Thyroid gland (tissue), 4 donors: ENCODE measurements at regions not wholly inside any gene's neighbourhood (a gene's known extent, or its start where the extent isn't known, plus 50 kb on each side); places are given as distances from the start of the nearest gene placed in this dataset.

ENCODE experiments used
- DNase-seq, 2 donors: peaks; one replicate each; pipeline ENCODE4 v3.0.0-alpha.2; 2019
- H3K27ac ChIP-seq, 3 donors: fragments of 200-600 bp; sonication (generic); 1 replicate in 2 of 3; 2 replicates in 1 of 3; pipeline ENCODE4 v1.5.1; 2016 to 2019; ENCODE audit warnings: mild to moderate bottlenecking in 1 of 3, moderate library complexity in 1 of 3
- H3K27me3 ChIP-seq: fragments of 200-600 bp; sonication (generic); one replicate; pipeline ENCODE4 v1.5.1; 2019
- H3K36me3 ChIP-seq, 2 donors: fragments of 200-600 bp; sonication (generic); one replicate each; pipeline ENCODE4 v1.5.1; 2016 to 2019
- H3K4me1 ChIP-seq, 2 donors: fragments of 200-600 bp; sonication (generic); one replicate each; pipeline ENCODE4 v1.5.1; 2017 to 2019
- H3K4me3 ChIP-seq, 3 donors: fragments of 200-600 bp; sonication (generic); replicated peaks in 1 of 3; 1 replicate in 2 of 3; 2 replicates in 1 of 3; pipeline ENCODE4 v1.5.1; 2016; ENCODE audit warnings: mild to moderate bottlenecking in 1 of 3
- H3K9me3 ChIP-seq: fragments of 200-600 bp; sonication (generic); one replicate; pipeline ENCODE4 v1.5.1; 2017
- CTCF ChIP-seq, 6 experiments: fragments of 200-600 bp in 3 of 6; fragments of 450-650 bp in 3 of 6; sonication (generic) in 3 of 6; IDR thresholded peaks; one replicate each; pipeline ENCODE4 v1.5.1; 2016 to 2019; ENCODE audit warnings: antibody characterized with exemption in 6 of 6, mild to moderate bottlenecking in 2 of 6, inconsistent platforms in 1 of 6, moderate library complexity in 1 of 6
- POLR2A ChIP-seq, 2 donors: fragments of 450-650 bp; IDR thresholded peaks; one replicate each; pipeline ENCODE4 v1.6.1; 2017; ENCODE audit warnings: antibody characterized with exemption in 2 of 2, mild to moderate bottlenecking in 2 of 2, moderate library complexity in 1 of 2
- WGBS, 2 donors: methylation state at CpG; one replicate each; pipeline ENCODE4 v1.1.5; 2017; 5-methylcytosine and 5-hydroxymethylcytosine counted together
- intact Hi-C: fragments of 100-400 bp; cut with DNase I; formaldehyde crosslinking; loops from one replicate; pipeline ENCODE4 v1.15.1; 2023

- intact Hi-C loops, result no loop called here
- Histone ChIP-seq H3K4me1 (no peaks in the 10 kb centered on the region), H3K27ac (no peak overlapping the region), H3K27me3 (no peaks in the 10 kb centered on the region), H3K36me3 (no peaks in the 10 kb centered on the region), H3K4me3 (no peak overlapping the region), H3K9me3 (no peaks in the 10 kb centered on the region)
- WGBS, 2 donors, result 89 to 93% methylated on average over 4 of the region's 4 CpGs
- no peak for TF ChIP-seq POLR2A (IDR thresholded peaks at IDR 0.05)
- TF ChIP-seq CTCF (IDR thresholded peaks at IDR 0.05), result no peak
- no peak for DNase-seq
These were observed 363.7 kb upstream of the CHAC2 start for GRCh38 chr2:53403792-53404413.

GRCh38 chr2:53397085-53397484 is 370.5 kb upstream of the CHAC2 start:
- H3K9me3 ChIP-seq, result no peaks in the 10 kb centered on the region
- no peak overlapping the region for H3K4me3 ChIP-seq
- no peaks in the 10 kb centered on the region for H3K4me1 ChIP-seq
- no peaks in the 10 kb centered on the region for H3K27me3 ChIP-seq
- intact Hi-C loops, result no loop called here
- H3K36me3 ChIP-seq, result no peaks in the 10 kb centered on the region
- DNase-seq, result no peak
- TF ChIP-seq POLR2A (IDR thresholded peaks at IDR 0.05) (no peak), CTCF (IDR thresholded peaks at IDR 0.05) (no peak)
- H3K27ac ChIP-seq, result no peak overlapping the region

GRCh38 chr2:53381271-53381670 is 386.3 kb upstream of the CHAC2 start:
- TF ChIP-seq POLR2A (IDR thresholded peaks at IDR 0.05) (no peak), CTCF (IDR thresholded peaks at IDR 0.05) (no peak)
- no peaks in the 10 kb centered on the region for H3K27me3 ChIP-seq
- H3K27ac ChIP-seq, result no peak overlapping the region
- no peaks in the 10 kb centered on the region for H3K36me3 ChIP-seq
- no peak for DNase-seq
- intact Hi-C loops, result no loop called here
- no peaks in the 10 kb centered on the region for H3K9me3 ChIP-seq
- H3K4me1 ChIP-seq, result no peaks in the 10 kb centered on the region
- H3K4me3 ChIP-seq, result no peak overlapping the region

GRCh38 chr2:53379547-53379946 is 388.1 kb upstream of the CHAC2 start:
- intact Hi-C loops, result no loop called here
- no peaks in the 10 kb centered on the region for H3K27me3 ChIP-seq
- no peaks in the 10 kb centered on the region for H3K36me3 ChIP-seq
- no peak overlapping the region for H3K27ac ChIP-seq
- no peaks in the 10 kb centered on the region for H3K9me3 ChIP-seq
- TF ChIP-seq CTCF (IDR thresholded peaks at IDR 0.05) (no peak), POLR2A (IDR thresholded peaks at IDR 0.05) (no peak)
- H3K4me3 ChIP-seq, result no peak overlapping the region
- no peak for DNase-seq
- no peaks in the 10 kb centered on the region for H3K4me1 ChIP-seq

- Histone ChIP-seq H3K36me3 (no peaks in the 10 kb centered on the region), H3K27ac (no peak overlapping the region), H3K9me3 (no peaks in the 10 kb centered on the region), H3K4me1 (no peaks in the 10 kb centered on the region), H3K4me3 (no peak overlapping the region), H3K27me3 (no peaks in the 10 kb centered on the region)
- 83 to 88% methylated on average over 1 of the region's 1 CpG for whole genome bisulfite sequencing, 2 donors
- no peak for DNase-seq
- TF ChIP-seq CTCF (IDR thresholded peaks at IDR 0.05), result no peak
- no peak for TF ChIP-seq POLR2A (IDR thresholded peaks at IDR 0.05)
- intact Hi-C loops, result no loop called here
These were observed 388.8 kb upstream of the CHAC2 start for GRCh38 chr2:53378791-53379190.
